Effector CD8-positive, alpha-beta T cell (primary cell): ENCODE measurements at regions not wholly inside any gene's neighbourhood (a gene's known extent, or its start where the extent isn't known, plus 50 kb on each side); places are given as distances from the start of the nearest gene placed in this dataset.

Experiments used
- DNase-seq: peaks from one replicate; lab custom pipeline; 2025; lab: John Stamatoyannopoulos, UW

- DNase-seq, result no peak
Measured at GRCh38 chr12:89859508-89860220, 151.0 kb upstream of the ATP2B1 start.

DNA sequence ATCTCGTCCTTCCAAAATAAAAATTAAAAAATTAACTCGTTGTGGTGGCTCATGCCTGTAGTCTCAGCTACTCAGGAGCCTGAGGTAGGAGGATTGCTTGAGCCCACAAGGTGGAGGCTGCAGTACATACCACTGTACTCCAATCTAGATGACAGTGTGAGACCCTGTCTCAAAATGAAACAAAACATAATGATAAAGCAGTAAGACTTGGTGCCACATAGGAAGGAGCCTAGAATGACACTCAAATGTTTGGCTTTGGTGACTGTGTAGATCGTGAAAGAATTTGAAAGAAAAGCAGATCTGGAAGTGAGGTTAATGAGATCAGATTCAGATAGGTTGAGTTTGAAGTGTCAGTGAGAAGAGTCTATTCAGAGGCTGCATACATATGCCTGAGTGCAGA, 150.1 kb upstream of the ATP2B1 start:
- DNase-seq, result no peak

GRCh38 chr12:89857652-89858274, 149.1 kb upstream of the ATP2B1 start:
- no peak for DNase-seq

GRCh38 chr12:89856431-89856830, 147.8 kb upstream of the ATP2B1 start:
- DNase-seq, result no peak

DNA sequence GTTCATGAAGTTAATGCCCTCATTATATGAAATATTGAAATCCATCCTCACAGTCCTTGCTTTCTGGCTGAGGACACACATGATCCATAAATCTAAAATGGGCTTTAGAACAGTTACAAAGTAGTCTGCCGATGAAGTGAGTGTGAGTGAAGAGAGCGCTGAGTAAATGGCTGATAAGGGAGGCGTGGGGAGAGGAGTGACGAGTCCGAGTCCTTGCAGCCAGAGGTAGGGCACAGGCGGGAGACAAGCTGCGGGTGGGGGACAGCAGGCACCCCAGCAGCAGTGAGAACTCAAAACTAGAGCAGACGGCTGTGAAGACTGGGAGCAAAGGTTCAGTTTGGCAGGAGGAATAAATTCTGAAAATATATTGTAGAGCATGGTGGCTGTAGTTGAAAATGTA, 140.1 kb upstream of the ATP2B1 start:
- DNase-seq, result no peak

DNA sequence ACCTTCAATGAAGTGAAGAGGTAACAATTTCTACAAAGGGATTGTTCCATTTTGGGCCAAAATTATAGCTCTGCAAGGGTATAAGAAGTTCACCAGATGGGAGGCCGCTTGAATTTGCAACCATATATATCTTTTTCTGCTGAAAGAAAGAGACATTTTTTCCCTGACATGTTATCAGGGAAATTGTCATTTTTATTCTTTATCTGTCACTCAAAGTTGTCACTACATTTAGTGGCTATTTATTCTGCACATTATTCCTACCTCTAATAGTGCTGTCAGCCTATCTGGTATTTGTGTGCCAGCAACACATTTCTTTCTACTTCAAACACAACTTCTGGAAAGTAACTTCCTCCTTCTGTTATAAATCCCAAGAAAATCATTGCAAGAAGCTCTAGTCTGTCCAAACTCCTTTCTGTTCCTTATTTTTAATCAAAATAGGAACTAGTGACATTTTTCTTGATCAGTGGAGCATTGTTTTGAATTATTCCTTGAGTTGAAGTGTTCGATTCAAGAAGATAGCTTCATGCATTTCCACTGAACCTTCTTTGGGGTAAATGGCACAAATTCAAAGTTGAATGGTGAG, 137.9 kb upstream of the ATP2B1 start:
- DNase-seq, result no peak

DNA sequence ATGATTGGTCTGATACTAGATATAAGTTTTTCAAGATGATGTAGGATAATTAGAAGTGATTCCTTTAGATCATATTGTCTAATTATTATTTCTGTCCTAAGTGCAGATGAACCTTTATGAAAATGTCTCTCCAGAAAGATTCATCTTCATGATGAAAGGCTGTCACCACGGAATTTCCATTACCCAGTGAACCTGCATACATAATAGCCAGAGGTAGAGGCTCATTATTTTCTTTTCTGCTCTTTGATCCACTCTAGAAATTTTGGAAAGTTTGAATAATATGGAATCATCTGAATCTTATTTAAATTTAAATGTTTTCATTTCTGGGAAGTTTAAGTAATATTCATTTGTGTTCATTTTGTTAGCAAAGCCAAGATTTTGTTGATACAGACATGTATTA, 137.1 kb upstream of the ATP2B1 start:
- no peak for DNase-seq

GRCh38 chr12:89845366-89845765, 136.7 kb upstream of the ATP2B1 start:
- no peak for DNase-seq

- DNase-seq, result no peak
Measured at GRCh38 chr12:89844539-89844938, 135.9 kb upstream of the ATP2B1 start.

GRCh38 chr12:89840162-89840922, 131.7 kb upstream of the ATP2B1 start:
- DNase-seq, result no peak

DNA sequence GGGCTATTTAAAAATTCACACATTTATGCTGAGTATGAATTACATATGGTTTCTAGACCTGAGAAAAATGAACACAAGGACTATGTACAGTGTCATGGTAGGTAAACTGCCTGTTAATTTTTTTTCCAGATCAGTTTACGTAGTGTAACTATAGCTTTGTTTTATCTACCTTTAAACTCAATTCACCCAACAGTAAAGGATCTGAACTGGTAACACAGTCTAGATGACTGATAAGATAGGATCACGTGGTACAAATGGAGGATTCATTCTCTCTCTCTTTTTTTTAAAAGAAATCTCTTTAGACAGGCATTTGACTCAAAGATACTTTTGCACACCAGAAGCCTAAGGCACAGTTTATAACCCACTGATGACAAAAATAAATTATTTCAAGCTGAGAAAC, 130.8 kb upstream of the ATP2B1 start:
- DNase-seq, result no peak

- no peak for DNase-seq
Measured at GRCh38 chr12:89838833-89839232, 130.2 kb upstream of the ATP2B1 start.

- DNase-seq, result no peak
Measured at GRCh38 chr12:89836026-89836425, 127.4 kb upstream of the ATP2B1 start.

DNA sequence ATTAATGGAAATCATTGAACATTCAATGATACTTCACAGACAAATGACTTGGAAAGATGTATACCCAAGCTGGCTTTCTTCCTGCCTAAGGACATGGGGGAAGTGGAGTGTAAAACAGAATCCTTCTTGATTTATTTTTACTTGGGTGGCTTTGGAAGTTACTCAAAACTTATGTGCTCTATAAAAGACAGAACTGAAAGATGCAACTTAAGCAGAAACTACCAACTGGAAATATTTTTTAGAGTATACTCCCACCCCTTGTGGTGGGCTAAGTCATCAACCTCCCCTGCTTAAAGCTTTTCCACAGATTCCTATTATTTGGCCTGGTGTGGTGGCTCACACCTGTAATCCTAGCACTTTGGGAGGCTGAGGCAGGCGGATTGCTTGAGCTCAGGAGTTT, 126.0 kb upstream of the ATP2B1 start:
- no peak for DNase-seq

GRCh38 chr12:89833337-89834252, 125.0 kb upstream of the ATP2B1 start:
- no peak for DNase-seq

GRCh38 chr12:89832336-89832735, 123.7 kb upstream of the ATP2B1 start:
- DNase-seq, result no peak

- DNase-seq, result no peak
Measured at GRCh38 chr12:89831310-89832095, 122.9 kb upstream of the ATP2B1 start.

- DNase-seq, result no peak
Measured at GRCh38 chr12:89829434-89829975, 120.9 kb upstream of the ATP2B1 start.

- no peak for DNase-seq
Measured at GRCh38 chr12:89828575-89828974, 119.9 kb upstream of the ATP2B1 start.

DNA sequence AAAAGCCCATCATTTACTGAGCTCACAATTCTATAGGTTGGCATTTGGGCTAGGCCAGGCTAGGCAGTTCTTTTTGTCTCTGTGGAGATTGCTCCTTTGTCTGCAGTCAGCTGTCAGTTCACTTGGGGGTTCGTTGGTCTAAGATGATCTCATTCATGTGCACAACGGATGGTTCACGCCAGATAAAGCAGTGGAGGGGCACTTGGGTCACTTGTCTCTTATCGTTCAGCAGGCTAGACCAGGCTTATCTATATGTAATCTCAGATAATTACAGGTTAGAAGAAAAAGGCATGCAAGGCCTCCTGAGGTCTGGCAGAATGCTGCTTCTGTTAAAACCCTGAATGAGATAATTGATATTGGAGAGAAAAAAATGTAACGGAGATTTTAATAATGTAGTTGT, 119.0 kb upstream of the ATP2B1 start:
- no peak for DNase-seq

DNA sequence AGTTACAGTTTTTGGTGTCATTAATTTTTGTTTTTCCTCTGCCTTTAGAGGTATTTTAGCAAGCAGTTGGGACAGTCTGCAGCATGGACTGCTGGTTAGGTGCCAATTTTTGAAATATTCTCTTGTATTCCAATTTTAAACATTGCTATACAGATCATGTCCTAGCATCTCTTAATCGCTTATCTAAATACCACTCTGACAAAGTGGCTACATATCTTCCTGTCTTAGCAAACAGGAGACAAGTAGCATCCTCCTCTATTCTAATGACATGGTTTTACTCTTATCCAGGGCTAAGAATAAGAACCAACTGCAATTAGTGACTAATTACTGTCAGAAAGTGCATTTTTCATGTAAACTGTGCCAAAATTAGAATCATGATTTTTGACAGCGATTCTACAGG, 117.8 kb upstream of the ATP2B1 start:
- DNase-seq, result no peak
